HUES48 (cell line): ENCODE measurements at regions not wholly inside any gene's neighbourhood (a gene's known extent, or its start where the extent isn't known, plus 50 kb on each side); places are given as distances from the start of the nearest gene placed in this dataset.

Experiments
- H3K27ac ChIP-seq: one replicate; pipeline ENCODE4 v1.7.0; 2013; ENCODE audit warnings: low read depth, low read length, inconsistent platforms
- H3K27me3 ChIP-seq: 2 replicates; pipeline ENCODE4 v1.6.1; 2013; ENCODE audit warnings: mild to moderate bottlenecking, low read length; ENCODE audit not compliant: control insufficient read depth, insufficient read depth
- H3K36me3 ChIP-seq: 2 replicates; pipeline ENCODE4 v1.6.1; 2013; ENCODE audit warnings: low read length; ENCODE audit not compliant: control insufficient read depth, insufficient read depth
- H3K4me1 ChIP-seq: 2 replicates; pipeline ENCODE4 v1.6.1; 2013; ENCODE audit warnings: mild to moderate bottlenecking, low read length; ENCODE audit not compliant: control insufficient read depth, insufficient read depth
- H3K4me3 ChIP-seq: 2 replicates; pipeline ENCODE4 v1.5.1; 2013; ENCODE audit warnings: mild to moderate bottlenecking, low read depth, low read length
- H3K9ac ChIP-seq: 2 replicates; pipeline ENCODE4 v1.6.1; 2013; ENCODE audit warnings: mild to moderate bottlenecking, low read depth, low read length, moderate library complexity
- H3K9me3 ChIP-seq: 2 replicates; pipeline ENCODE4 v1.6.1; 2013; ENCODE audit warnings: low read length; ENCODE audit not compliant: control insufficient read depth, insufficient read depth

DNA sequence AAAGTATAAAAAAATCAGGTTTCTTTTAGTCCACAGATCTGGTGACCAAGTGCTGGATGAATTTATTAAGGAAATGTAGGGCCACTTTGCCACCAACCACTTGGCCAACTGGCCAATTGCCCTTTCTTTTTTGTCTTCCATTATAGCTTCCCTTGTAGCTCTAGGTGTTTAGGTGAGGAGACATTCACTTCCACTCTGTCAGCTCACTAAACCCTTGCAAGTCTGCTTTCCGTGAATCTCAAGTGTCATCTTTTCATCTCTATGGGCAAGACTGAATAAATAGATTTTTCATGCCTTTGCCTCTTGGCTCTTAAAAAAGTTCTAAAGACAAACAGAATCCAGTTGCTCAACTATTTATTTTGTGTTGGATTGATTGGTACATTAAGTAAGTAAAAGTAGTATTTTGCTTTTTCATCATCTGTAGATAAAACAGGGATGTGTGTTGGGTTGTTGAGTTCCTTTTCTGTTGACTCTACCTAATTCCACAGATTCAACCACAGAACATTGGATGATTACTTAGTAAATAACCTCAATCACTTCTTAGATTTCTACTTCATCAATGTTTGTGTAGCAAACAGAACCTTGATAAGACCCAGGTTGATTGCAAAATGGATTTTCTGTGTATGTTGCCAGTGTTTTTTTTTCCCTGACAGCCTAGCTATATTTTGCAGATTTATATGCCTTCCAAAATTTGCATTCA is 68.1 kb upstream of the GRXCR1 start:
- Histone ChIP-seq H3K4me3 (no peak overlapping the region), H3K27me3 (no peaks in the 10 kb centered on the region), H3K4me1 (no peaks in the 10 kb centered on the region), H3K36me3 (no peaks in the 10 kb centered on the region), H3K9me3 (no peaks in the 10 kb centered on the region), H3K27ac (no peak overlapping the region), H3K9ac (no peak overlapping the region)

DNA sequence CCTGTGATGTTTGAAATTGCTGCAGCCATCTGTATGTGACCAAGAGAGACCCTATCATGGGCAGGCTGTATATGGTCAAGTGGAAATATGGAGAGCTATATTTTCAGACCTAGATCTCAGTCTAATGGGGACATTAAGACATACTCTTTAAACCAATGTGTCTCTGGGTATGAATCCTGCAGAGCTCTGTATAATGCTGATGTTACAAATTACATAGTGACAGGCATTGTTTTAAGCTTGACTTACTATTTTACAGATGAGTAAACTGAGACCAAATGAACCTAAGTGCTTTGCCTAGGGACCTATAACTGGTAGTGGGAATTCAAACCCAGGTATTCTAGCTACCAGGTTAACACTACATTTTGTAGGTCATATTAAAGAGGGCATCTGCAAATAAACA is 71.3 kb upstream of the GRXCR1 start:
- Histone ChIP-seq H3K27me3 (no peaks in the 10 kb centered on the region), H3K27ac (no peak overlapping the region), H3K9ac (no peak overlapping the region), H3K36me3 (no peaks in the 10 kb centered on the region), H3K9me3 (no peaks in the 10 kb centered on the region), H3K4me3 (no peak overlapping the region), H3K4me1 (no peaks in the 10 kb centered on the region)

GRCh38 chr4:42819863-42820514 is 72.5 kb upstream of the GRXCR1 start:
- H3K36me3 ChIP-seq, result no peaks in the 10 kb centered on the region
- no peak overlapping the region for H3K9ac ChIP-seq
- H3K27me3 ChIP-seq, result no peaks in the 10 kb centered on the region
- H3K4me3 ChIP-seq, result no peak overlapping the region
- H3K9me3 ChIP-seq, result no peaks in the 10 kb centered on the region
- H3K27ac ChIP-seq, result no peak overlapping the region
- H3K4me1 ChIP-seq, result no peaks in the 10 kb centered on the region

- no peaks in the 10 kb centered on the region for H3K4me1 ChIP-seq
- H3K9me3 ChIP-seq, result no peaks in the 10 kb centered on the region
- H3K27me3 ChIP-seq, result no peaks in the 10 kb centered on the region
- H3K36me3 ChIP-seq, result no peaks in the 10 kb centered on the region
- no peak overlapping the region for H3K27ac ChIP-seq
- no peak overlapping the region for H3K4me3 ChIP-seq
- no peak overlapping the region for H3K9ac ChIP-seq
Observed at GRCh38 chr4:42817913-42818312, 74.6 kb upstream of the GRXCR1 start.

- Histone ChIP-seq H3K27ac (no peak overlapping the region), H3K9me3 (no peaks in the 10 kb centered on the region), H3K36me3 (no peaks in the 10 kb centered on the region), H3K27me3 (no peaks in the 10 kb centered on the region), H3K4me3 (no peak overlapping the region), H3K4me1 (no peaks in the 10 kb centered on the region), H3K9ac (no peak overlapping the region)
Observed at GRCh38 chr4:42816880-42817400, 75.6 kb upstream of the GRXCR1 start.

- Histone ChIP-seq H3K27me3 (no peaks in the 10 kb centered on the region), H3K36me3 (no peaks in the 10 kb centered on the region), H3K27ac (no peak overlapping the region), H3K4me1 (no peaks in the 10 kb centered on the region), H3K9me3 (no peaks in the 10 kb centered on the region), H3K4me3 (no peak overlapping the region), H3K9ac (no peak overlapping the region)
Observed at GRCh38 chr4:42816189-42816879, 76.2 kb upstream of the GRXCR1 start.

DNA sequence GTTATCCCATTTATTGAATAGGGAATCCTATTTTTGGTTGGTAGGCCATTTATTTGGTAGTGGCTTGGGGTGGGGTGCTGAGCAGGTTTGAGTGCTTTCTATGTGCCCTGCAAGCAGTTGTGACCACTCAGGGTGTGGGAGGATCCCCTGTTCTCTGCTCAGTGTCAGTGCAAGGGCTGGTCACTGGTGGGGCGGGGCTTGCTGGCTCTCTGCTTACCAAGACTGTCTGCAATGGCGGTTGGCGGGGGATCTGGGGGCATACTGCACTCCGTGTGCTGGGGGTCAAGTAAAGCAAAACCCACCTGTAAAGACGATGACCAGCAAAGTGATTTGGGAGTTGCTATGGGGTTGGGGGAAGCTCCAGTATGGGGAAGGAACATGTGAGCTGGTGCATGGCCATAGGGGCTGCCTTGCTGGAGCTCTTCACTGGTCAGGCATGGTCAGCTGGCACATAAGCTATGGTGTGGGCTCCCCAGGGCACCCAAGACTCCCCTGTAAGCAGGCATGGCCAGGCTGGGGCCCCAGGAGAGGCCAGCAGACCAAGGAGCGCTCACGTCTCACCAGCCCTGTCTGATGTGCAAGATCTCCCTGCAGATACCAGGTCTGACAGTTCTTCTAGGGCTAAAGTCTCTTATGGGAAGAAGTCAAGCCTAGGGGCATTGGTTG is 83.0 kb upstream of the GRXCR1 start:
- Histone ChIP-seq H3K27me3 (no peaks in the 10 kb centered on the region), H3K9me3 (no peaks in the 10 kb centered on the region), H3K9ac (no peak overlapping the region), H3K36me3 (no peaks in the 10 kb centered on the region), H3K4me3 (no peak overlapping the region), H3K27ac (no peak overlapping the region), H3K4me1 (no peaks in the 10 kb centered on the region)

- Histone ChIP-seq H3K36me3 (no peaks in the 10 kb centered on the region), H3K9me3 (peaks cover 25% of the 10 kb centered on the region), H3K27ac (no peak overlapping the region), H3K9ac (no peak overlapping the region), H3K27me3 (no peaks in the 10 kb centered on the region), H3K4me3 (no peak overlapping the region), H3K4me1 (no peaks in the 10 kb centered on the region)
Observed at GRCh38 chr4:42806303-42806835, 86.1 kb upstream of the GRXCR1 start.

DNA sequence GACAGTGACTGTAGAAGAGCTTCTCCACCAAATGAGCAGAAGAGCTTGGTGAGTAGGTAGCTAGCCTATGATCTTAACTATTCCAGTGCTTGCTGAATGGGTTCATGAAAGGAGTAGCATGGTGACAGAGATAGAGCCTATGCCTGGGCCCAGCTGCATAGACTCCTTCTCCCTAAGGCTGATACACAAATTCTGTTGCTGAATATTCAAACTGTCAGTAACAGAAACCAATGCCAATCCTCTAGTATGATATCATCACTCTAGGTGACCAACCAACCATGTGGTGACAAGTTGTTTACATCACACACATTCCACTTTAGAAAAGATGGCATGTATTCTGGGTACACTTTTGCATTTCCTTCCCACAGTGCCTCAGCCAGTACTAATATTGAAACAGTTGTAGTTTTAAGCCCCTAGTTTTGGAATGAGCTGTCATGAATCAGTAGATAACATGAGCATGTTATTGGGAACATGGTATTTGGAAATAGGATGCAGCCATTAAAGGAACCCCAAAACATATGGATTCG is 103.4 kb upstream of the GRXCR1 start:
- H3K27me3 ChIP-seq, result no peaks in the 10 kb centered on the region
- H3K4me1 ChIP-seq, result peaks cover 15% of the 10 kb centered on the region; the same call in 1 of the 2 replicates
- no peak overlapping the region for H3K4me3 ChIP-seq
- H3K36me3 ChIP-seq, result no peaks in the 10 kb centered on the region
- no peak overlapping the region for H3K27ac ChIP-seq
- H3K9me3 ChIP-seq, result no peaks in the 10 kb centered on the region
- no peak overlapping the region for H3K9ac ChIP-seq

GRCh38 chr4:42787079-42787463 is 105.4 kb upstream of the GRXCR1 start:
- Histone ChIP-seq H3K9me3 (no peaks in the 10 kb centered on the region), H3K4me1 (peaks cover 15% of the 10 kb centered on the region; the same call in 1 of the 2 replicates), H3K27me3 (no peaks in the 10 kb centered on the region), H3K4me3 (no peak overlapping the region), H3K9ac (no peak overlapping the region), H3K27ac (no peak overlapping the region), H3K36me3 (no peaks in the 10 kb centered on the region)
